Kasumi-1 (cell line): ENCODE measurements at regions not wholly inside any gene's neighbourhood (a gene's known extent, or its start where the extent isn't known, plus 50 kb on each side); places are given as distances from the start of the nearest gene placed in this dataset.
"Not testable (repeated sequence)": the region's sequence is repeated elsewhere in the genome, so short reads cannot be mapped to it uniquely, and the experiment has no call there.

Experiments used
- DNase-seq, 2 experiments: peaks; one replicate each; lab custom pipeline; 2025; lab: John Stamatoyannopoulos, UW

DNA sequence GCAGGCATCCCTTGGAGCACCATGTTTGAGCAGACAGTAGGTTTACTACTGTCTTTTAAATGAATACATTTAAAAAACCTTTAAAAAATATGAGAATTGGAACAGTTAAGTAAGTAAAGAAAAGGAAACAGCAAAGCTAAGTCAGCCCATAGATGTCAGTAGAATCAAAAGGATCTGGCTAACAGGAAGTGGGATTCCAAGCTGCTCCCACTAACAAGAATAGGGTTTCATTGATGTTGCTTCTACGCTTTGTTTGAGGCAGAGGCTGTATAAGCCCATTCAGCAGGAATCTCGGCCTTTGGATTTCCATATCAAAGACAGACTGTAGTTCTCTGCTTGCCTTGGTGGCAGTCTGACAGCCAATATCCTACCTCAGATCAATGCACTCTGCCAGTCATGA, 122.9 kb upstream of the ELAC2 start:
- DNase-seq = no peak

GRCh38 chr17:13135506-13135905, 117.7 kb upstream of the ELAC2 start:
- no peak for DNase-seq

DNA sequence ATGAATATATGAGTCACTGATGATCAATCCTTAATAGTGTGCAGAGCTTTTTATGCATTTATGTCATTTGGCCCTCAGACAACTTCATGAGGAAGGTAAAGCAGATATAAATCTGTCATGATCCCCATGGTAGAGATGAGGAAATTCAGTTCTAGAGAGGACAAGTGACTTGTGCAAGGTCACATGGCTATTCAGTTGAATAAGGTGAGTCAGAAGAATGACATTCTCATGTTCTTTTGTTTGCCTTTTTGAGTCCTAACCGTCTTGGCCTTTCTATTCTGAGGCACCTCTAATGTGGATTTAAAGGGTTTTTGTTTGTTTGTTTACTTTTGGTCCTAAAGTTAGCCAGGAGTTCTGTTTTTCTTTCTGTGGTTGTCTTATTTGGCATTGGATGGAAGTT, 116.2 kb upstream of the ELAC2 start:
- DNase-seq = no peak

DNA sequence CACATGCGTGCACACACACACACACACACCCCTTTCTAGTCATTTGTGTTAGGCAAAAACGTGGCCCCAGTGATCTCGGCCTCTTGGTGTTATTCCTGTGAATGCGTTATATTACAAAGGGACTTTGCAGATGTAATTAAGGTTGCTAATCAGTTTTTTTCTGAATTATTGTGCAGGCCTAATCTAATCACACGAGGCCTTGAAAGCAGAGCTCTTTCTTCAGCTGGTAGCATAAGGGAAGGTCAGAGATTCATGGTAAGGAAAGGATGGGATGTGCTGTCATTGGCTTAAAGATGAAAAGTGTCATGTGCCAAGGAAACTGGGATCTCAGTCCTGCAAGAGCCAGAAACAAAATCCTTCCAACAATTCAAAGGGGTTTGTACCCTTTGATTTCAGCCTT, 113.4 kb upstream of the ELAC2 start:
- DNase-seq = no peak

DNA sequence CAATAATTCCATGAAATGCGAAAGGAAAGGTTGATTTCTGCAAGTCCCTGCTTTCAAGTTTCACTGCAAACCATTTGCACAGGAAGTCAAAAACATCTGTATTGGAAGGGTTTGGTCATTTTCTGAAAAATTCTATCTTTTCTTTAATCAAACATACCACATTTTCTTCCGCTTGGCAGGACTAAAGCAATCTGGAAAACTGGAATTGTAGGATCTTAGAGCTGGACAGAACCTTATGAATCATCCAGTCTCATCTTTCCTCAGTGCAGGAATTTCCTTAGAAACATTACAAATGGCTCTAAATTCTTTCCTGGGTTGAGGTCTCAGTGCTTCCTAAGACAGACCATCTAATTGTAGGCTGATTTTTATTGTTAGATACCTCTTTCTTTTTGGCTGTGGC, 111.5 kb upstream of the ELAC2 start:
- no peak for DNase-seq

DNA sequence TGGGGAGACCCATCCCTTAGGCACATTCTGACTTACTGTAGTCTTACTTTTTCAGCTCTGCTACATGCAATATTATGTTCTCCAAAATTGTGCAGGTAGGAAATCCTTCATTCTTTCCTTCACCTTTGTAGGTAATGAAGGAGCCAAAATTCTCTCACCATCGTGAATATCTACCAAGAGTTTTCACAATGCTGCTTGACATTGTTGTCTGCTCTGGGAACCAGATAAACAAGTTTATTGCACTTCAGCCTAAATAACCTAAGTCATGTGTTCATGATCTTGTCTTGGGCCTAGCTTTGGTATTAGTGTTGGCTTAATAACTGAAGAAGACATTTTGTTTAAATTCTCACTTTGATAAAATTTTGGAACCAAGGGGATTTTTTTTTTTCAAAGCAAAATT, 110.8 kb upstream of the ELAC2 start:
- no peak for DNase-seq

GRCh38 chr17:13127921-13128602, 110.2 kb upstream of the ELAC2 start:
- DNase-seq = no peak

- DNase-seq = no peak
These were observed 103.0 kb upstream of the ELAC2 start for GRCh38 chr17:13120864-13121263.

DNA sequence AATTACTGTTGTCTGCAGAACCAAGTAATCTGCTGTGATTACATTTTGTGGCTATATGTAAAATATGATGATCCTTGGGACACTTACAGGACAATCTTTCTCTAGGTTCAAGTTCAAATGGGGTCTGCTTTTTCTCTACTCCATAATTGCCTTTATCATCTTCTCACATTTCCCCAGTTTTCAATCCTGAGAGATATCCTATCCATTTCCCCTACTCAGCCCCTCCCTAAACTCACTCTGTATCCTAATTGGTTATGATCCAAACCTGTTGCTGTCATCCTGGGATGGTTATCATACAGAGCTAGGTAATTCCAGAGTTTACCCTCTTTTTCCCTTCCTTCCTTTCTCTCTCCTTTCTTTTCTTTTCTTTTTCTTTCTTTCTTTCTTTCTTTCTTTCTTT, 100.5 kb upstream of the ELAC2 start:
- DNase-seq = no peak

GRCh38 chr17:13117616-13118015, 99.8 kb upstream of the ELAC2 start:
- DNase-seq = no peak

DNA sequence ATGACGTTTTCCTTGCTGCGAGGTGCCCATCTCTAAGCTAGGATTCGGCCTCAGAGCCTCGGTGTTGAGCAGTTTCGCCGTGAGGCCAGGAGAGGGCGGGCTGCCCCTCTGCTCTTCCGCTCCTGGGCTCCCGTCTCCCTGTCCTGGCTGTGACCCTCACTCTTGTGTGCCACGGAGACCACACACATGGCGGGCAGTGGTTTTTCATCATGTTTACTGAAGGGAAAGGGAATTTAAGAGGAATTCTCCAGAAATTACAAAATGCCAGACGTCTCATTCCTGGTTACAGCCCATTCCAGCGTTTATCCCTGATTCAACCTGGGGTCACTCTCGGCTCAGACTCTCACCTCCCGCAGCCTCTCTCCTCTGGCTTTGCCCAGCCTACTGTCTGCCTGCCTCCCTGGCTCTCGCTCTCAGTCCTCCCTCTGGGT, 96.8 kb upstream of the ELAC2 start:
- DNase-seq = peak; percentile 5 to 17

- DNase-seq = no peak
These were observed 96.1 kb upstream of the ELAC2 start for GRCh38 chr17:13113821-13114525.

- DNase-seq = no peak
These were observed 89.9 kb upstream of the ELAC2 start for GRCh38 chr17:13107676-13108235.

DNA sequence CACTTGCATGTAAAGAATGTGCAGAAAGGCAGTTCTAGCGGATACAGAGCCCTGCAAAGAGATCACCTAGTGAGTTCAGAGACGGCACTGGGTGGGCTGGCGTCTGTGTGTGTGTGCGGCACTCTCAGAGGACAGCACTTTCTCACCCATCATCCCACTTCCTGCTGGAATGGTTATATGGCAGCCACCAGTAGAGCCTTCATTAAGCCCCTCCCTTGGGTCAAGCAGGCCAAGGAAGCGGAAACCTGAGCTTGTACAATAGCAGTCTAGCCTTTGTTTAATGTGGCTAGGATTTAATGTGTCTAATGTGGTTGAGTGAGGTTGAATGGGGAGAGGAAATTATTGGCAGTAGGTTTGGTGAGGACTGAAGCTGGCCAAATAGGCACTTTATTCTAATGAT, 88.3 kb upstream of the ELAC2 start:
- no peak for DNase-seq

DNA sequence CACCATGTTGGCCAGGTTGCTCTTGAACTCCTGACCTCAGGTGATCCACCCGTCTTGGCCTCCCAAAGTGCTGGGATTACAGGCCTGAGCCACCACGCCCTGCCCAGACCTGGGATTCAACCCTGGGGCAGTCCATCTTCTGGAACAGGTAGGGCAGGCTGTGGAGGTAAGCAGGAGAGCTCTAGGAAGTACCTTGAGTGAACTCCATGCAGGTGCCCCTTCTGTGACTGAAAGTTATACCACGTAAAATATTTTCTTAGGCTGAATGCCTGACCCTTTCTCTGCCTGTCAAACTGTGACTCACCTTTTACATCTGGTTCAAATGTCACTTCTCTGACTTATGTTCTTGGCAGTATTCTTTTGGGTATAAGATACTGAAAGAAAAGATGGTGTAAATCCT, 86.7 kb upstream of the ELAC2 start:
- DNase-seq = no peak

- DNase-seq = no peak
These were observed 84.7 kb upstream of the ELAC2 start for GRCh38 chr17:13102477-13102876.

- no peak for DNase-seq
These were observed 82.1 kb upstream of the ELAC2 start for GRCh38 chr17:13099926-13100325.

DNA sequence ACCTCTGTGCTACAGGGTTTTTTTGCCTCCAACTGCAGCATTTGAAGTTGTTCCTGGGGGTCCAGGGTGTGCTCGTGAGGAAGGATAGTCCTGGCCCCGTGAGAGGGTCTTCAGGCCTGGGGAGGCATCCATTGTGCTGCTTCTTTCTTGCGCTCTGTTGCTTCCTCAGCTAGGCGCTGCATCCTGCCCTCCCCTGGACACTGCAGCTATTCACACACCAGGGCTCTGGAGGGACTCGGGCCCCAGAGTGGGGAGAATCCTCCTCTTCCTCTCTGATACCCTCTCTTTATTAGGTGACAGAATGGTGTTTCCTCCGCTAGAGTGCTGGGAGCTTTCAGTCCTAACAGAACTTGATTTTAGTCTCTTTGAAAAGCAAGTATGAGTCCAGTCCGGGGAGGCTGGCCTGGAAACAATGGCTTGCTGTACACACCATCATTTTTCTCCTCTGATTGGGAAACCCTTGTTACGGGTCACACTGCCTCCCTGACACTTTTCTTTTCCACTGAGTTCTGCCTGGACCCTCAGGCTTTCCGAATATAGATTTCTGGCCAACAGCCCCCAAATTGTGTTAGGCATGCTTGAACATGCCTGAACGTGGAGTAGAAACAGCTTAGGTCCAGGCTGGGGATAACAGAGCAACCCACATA, 81.4 kb upstream of the ELAC2 start:
- no peak for DNase-seq

DNA sequence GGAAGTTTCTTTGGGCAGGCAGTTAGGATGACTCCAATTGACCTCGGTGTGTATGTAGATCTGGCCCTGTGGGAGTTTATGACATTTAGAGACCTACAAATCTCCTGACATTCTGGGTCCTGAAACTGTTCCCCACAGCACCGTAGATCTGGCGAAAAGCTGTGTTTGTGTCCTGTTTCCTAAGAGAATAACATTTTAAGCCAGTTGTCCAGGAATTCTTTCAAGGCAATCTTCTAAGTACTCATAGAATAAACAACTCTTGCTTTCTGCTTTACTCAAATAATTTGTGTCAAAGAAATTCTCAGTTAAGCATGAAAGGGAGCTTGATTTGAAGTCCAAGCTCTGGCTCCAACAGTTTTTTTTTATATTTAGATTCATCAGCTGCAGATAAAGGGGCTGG, 78.5 kb upstream of the ELAC2 start:
- no peak for DNase-seq

DNA sequence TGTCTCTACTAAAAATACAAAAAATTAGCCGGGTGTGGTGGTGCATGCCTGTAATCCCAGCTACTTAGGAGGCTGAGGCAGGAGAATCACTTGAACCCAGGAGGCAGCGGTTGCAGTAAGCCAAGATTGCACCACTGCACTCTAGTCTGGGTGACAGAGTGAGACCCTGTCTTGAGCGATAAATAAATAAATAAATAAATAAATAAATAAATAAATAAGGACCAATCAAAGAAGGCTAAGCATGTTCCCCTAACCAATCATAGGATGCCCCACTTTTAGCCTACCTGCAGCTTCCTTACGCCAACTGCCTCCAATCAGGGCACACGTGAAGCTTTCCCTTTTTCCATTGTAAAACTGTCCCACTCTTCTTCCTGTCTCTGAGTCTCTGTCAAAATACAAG, 74.2 kb upstream of the ELAC2 start:
- DNase-seq = not testable (repeated sequence)

DNA sequence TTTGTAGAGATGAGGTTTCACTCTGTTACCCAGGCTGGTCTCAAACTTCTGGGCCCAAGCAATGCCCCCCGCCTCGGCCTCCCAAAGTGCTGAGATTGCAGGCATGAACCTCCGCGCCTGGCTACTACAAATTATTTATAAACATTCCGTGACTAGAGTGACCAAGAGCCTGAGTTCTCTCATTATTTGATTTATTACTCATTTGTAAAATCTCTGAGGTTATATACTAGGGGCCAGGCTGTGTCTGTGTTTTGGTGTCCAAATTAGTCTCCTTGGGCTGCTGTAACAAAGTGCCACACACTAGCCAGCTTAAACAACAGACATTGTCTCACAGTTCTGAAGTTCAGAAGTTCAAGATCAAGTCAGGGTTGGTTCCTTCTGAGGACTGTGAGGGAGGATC, 70.8 kb upstream of the ELAC2 start:
- DNase-seq = no peak

DNA sequence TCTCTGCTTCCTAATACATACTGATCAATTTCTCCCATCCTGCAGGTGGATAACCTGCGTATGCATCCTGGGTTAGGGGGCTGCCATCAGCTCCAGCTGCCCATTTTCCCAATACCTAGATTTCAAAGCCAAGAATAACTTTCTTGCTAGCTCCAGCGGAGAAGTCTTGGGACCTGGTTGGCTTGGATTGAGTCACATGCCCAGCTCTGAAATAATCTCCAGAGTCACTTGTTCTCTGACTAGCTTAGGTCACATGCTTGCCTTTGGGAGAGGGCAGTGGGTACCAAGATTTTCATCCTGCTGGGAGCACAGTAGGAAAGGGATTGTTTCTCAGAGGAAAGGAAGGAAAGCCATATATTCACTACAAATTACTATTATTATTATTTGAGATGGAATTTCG, 70.0 kb upstream of the ELAC2 start:
- DNase-seq = no peak

DNA sequence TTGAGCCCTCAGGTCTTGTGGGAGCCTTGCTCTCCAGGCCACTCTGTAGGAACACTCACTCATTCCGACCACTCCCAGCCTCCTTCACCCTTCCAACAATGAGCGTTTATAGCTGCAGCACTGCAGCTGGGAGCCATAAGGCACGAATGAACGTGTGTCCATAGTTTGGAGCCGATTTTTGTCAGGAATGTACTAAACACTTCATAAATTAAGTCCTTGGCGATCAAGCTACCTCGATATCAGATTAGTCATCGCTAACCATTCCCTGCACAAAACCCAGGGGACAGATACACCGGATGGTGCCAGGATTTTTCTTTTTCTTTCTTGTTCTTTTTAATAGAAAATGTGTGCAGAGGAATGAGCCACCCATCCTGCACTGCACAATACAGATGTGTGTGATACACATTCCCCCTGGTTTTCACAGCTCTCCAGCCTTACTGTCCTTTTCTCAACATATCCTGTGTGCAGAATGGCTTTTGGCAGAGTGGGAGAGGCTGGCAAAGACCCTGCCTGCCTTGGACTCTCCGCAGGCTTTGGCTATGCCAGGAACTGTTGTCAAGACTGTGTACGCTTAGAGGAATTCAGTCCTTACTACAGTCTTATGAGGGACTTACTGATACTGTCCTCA, 68.4 kb upstream of the ELAC2 start:
- no peak for DNase-seq
